ENCODE measurements at regions not wholly inside any gene's neighbourhood (a gene's known extent, or its start where the extent isn't known, plus 50 kb on each side); places are given as distances from the start of the nearest gene placed in this dataset.

DNA sequence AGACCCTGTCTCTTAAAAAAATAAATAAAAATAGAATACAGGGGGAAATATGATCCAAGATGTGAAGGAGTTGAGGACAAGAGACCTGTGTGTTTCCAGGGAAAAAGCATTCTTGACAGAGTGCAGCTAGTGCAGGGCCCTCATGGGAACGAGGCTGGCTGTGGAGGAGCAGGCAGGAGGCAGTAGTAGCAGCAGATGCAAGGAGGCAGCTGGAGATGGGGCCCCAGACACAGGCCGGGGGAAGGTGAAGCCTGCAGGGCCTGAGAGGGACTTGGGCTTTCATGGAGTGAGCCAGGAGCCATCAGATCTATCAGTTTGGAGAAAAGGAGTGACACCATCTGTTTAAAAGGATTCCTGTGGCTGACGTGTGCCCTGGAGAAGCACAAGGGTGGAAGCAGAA, 71.4 kb upstream of the ZNF438 start:
- H3K27ac ChIP-seq (ENCODE audit: low read depth, low read length), result no peak overlapping the region
- H3K9me3 Mint-ChIP-seq, result peaks cover 0 to 3% (median 0%) of the 10 kb centered on the region in 8 donors
- POLR2A ChIA-PET (ENCODE audit: partially characterized antibody), result no interaction called here
- H3K27me3 Mint-ChIP-seq, result no peaks in the 10 kb centered on the region
- no peak overlapping the region for H3K4me3 Mint-ChIP-seq
- intact Hi-C loops (cut with micrococcal nuclease), result no loop called here
- no peak for DNase-seq
- H3K4me1 Mint-ChIP-seq, result peaks cover 6 to 20% (median 16%) of the 10 kb centered on the region in 4 donors
- no peaks in the 10 kb centered on the region for H3K27me3 ChIP-seq (ENCODE audit: insufficient read depth, low read length)
- peaks cover 10% of the 10 kb centered on the region for H3K4me1 ChIP-seq (ENCODE audit: insufficient read depth, low read length)
- CTCF ChIA-PET (ENCODE audit: partially characterized antibody), result no interaction called here
- no peak overlapping the region for H3K4me3 ChIP-seq (ENCODE audit: low read length in 2 of 2)
- no peaks in the 10 kb centered on the region for H3K9me3 ChIP-seq (ENCODE audit: control insufficient read depth in 1 of 2, low read length in 2 of 2)
- H3K36me3 Mint-ChIP-seq, result no peaks in the 10 kb centered on the region
- H3K27ac Mint-ChIP-seq, result peak overlapping the region in 1 of 7 donors; percentile 30
- H3K36me3 ChIP-seq (ENCODE audit: insufficient read depth, low read length), result no peaks in the 10 kb centered on the region

DNA sequence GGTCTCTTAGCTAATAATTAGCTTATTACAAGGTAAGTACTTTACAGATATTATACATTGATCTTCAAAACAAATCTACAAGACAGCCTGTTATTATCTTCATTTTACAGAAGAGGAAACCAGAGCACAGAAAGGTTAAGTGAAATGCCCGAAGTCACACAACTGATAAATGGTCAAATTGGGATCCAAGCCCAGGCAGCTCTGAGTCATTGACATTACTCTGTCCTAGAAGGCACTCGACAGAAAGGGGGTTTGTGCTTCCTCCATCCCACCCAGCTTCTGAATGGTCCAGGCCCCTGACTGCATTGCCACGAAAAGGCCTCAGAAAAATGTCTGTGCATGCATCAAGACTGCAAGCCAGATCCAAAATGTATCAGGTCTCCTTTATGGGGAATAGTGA, 81.3 kb upstream of the ZNF438 start:
- intact Hi-C loops (cut with micrococcal nuclease), result no loop called here
- H3K4me3 Mint-ChIP-seq, result no peak overlapping the region
- peaks cover 0 to 1% of the 10 kb centered on the region in 2 donors for H3K27me3 Mint-ChIP-seq
- ChIA-PET POLR2A (ENCODE audit: partially characterized antibody) (no interaction called here), CTCF (ENCODE audit: partially characterized antibody) (interaction anchor here (1.0 kb wide), 1 partner anchor 29 kb away, joined by 3 read pairs; no protein-coding TSS in a partner anchor)
- Histone ChIP-seq H3K4me1 (ENCODE audit: insufficient read depth, low read length) (no peaks in the 10 kb centered on the region), H3K27ac (ENCODE audit: low read depth, low read length) (no peak overlapping the region), H3K9me3 (ENCODE audit: control insufficient read depth in 1 of 2, low read length in 2 of 2) (no peaks in the 10 kb centered on the region), H3K36me3 (ENCODE audit: insufficient read depth, low read length) (no peaks in the 10 kb centered on the region), H3K27me3 (ENCODE audit: insufficient read depth, low read length) (no peaks in the 10 kb centered on the region), H3K4me3 (ENCODE audit: low read length in 2 of 2) (no peak overlapping the region)
- H3K27ac Mint-ChIP-seq, result no peak overlapping the region
- no peak for DNase-seq
- H3K4me1 Mint-ChIP-seq, result no peaks in the 10 kb centered on the region
- no peaks in the 10 kb centered on the region for H3K36me3 Mint-ChIP-seq
- peaks cover 0 to 9% (median 5%) of the 10 kb centered on the region in 8 donors for H3K9me3 Mint-ChIP-seq

DNA sequence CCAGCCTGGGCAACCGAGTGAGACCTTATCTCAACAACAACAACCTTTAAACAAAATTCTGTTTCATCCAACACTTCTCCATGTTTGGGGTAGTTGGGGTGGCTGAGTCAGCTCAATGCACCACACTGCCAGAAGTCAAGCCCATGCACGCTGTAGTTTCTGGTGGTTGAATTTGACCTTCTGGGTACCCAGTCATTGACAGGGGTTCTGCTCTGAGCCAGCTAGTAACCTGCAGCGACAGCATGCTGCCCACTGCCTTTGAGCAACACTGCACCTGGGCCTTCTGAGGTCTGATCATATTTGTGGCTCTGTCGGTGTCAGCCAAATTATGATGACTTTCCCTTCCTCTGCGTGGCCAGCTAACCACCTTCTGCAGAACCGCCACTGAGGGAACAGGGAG, 84.6 kb upstream of the ZNF438 start:
- Histone ChIP-seq H3K9me3 (ENCODE audit: control insufficient read depth in 1 of 2, low read length in 2 of 2) (no peaks in the 10 kb centered on the region), H3K27me3 (ENCODE audit: insufficient read depth, low read length) (no peaks in the 10 kb centered on the region), H3K27ac (ENCODE audit: low read depth, low read length) (no peak overlapping the region), H3K36me3 (ENCODE audit: insufficient read depth, low read length) (no peaks in the 10 kb centered on the region), H3K4me3 (ENCODE audit: low read length in 2 of 2) (no peak overlapping the region), H3K4me1 (ENCODE audit: insufficient read depth, low read length) (no peaks in the 10 kb centered on the region)
- CTCF ChIA-PET (ENCODE audit: partially characterized antibody), result no interaction called here
- H3K27me3 Mint-ChIP-seq, result peaks cover 0 to 3% of the 10 kb centered on the region in 2 donors
- intact Hi-C loops (cut with micrococcal nuclease), result no loop called here
- H3K27ac Mint-ChIP-seq, result no peak overlapping the region
- peaks cover 0 to 6% (median 3%) of the 10 kb centered on the region in 8 donors for H3K9me3 Mint-ChIP-seq
- no peak overlapping the region for H3K4me3 Mint-ChIP-seq
- POLR2A ChIA-PET (ENCODE audit: partially characterized antibody), result no interaction called here
- no peaks in the 10 kb centered on the region for H3K36me3 Mint-ChIP-seq
- DNase-seq, result no peak
- no peaks in the 10 kb centered on the region for H3K4me1 Mint-ChIP-seq

DNA sequence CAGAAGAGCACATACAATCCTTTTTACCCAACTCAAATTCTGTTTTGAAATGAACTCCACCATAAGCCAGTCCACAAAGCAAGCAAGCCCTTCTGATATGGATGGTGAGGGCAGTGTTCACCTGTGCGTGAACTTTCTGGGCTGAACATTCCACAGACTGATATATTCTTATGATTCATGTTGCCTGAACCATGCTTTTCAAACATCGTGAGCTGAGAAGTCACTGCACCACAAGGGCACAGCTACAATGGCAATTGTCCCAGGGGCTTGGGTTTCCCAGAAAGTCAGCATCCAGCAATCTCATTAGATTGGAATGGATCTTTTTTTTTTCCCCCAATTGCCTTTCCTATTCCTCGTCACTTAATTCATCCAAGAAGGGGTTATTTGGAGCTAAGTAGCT, 86.9 kb upstream of the ZNF438 start:
- POLR2A ChIA-PET (ENCODE audit: partially characterized antibody), result no interaction called here
- Histone ChIP-seq H3K36me3 (ENCODE audit: insufficient read depth, low read length) (no peaks in the 10 kb centered on the region), H3K27ac (ENCODE audit: low read depth, low read length) (no peak overlapping the region), H3K4me1 (ENCODE audit: insufficient read depth, low read length) (no peaks in the 10 kb centered on the region), H3K9me3 (ENCODE audit: control insufficient read depth in 1 of 2, low read length in 2 of 2) (no peaks in the 10 kb centered on the region), H3K27me3 (ENCODE audit: insufficient read depth, low read length) (no peaks in the 10 kb centered on the region), H3K4me3 (ENCODE audit: low read length in 2 of 2) (no peak overlapping the region)
- H3K4me1 Mint-ChIP-seq, result no peaks in the 10 kb centered on the region
- H3K27me3 Mint-ChIP-seq, result peaks cover 0 to 1% of the 10 kb centered on the region in 2 donors
- no peak overlapping the region for H3K27ac Mint-ChIP-seq
- no peak for DNase-seq
- H3K36me3 Mint-ChIP-seq, result no peaks in the 10 kb centered on the region
- intact Hi-C loops (cut with micrococcal nuclease), result no loop called here
- CTCF ChIA-PET (ENCODE audit: partially characterized antibody), result no interaction called here
- peaks cover 0 to 6% (median 0%) of the 10 kb centered on the region in 8 donors for H3K9me3 Mint-ChIP-seq
- no peak overlapping the region for H3K4me3 Mint-ChIP-seq

DNA sequence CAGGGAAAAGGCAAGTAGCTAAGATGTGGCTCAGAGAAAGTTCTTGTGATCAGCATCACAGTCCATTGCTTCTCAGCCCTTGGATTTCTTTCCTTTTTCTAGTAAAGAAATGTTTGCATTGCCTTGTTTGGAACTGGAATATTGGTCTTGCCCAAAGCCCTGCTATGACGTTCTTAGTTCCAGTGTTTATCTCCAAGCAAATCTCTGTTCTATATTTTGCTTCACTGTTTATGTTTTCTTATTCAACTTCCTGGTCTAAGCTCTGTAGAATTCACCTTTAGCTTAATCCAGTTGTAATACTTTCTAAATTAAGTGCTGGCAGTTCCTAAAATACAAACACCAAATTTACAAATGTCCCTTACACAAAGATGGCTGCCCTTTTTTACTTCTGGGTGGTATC, 88.7 kb upstream of the ZNF438 start:
- DNase-seq, result no peak
- Histone ChIP-seq H3K4me1 (ENCODE audit: insufficient read depth, low read length) (no peaks in the 10 kb centered on the region), H3K4me3 (ENCODE audit: low read length in 2 of 2) (no peak overlapping the region), H3K27me3 (ENCODE audit: insufficient read depth, low read length) (no peaks in the 10 kb centered on the region), H3K36me3 (ENCODE audit: insufficient read depth, low read length) (no peaks in the 10 kb centered on the region), H3K9me3 (ENCODE audit: control insufficient read depth in 1 of 2, low read length in 2 of 2) (no peaks in the 10 kb centered on the region), H3K27ac (ENCODE audit: low read depth, low read length) (no peak overlapping the region)
- Mint-ChIP-seq H3K4me1 (peaks cover 0 to 1% (median 0%) of the 10 kb centered on the region in 4 donors), H3K36me3 (no peaks in the 10 kb centered on the region), H3K27ac (no peak overlapping the region), H3K9me3 (no peaks in the 10 kb centered on the region), H3K4me3 (no peak overlapping the region), H3K27me3 (peaks cover 0 to 3% of the 10 kb centered on the region in 2 donors)
- POLR2A ChIA-PET (ENCODE audit: partially characterized antibody), result interaction anchor here (0.6 kb wide), 1 partner anchor 13 kb away, joined by 3 read pairs; no protein-coding TSS in a partner anchor
- intact Hi-C loops (cut with micrococcal nuclease), result no loop called here
- CTCF ChIA-PET (ENCODE audit: partially characterized antibody), result interaction anchor here (1.0 kb wide), 1 partner anchor 11 kb away, joined by 4 read pairs; no protein-coding TSS in a partner anchor

DNA sequence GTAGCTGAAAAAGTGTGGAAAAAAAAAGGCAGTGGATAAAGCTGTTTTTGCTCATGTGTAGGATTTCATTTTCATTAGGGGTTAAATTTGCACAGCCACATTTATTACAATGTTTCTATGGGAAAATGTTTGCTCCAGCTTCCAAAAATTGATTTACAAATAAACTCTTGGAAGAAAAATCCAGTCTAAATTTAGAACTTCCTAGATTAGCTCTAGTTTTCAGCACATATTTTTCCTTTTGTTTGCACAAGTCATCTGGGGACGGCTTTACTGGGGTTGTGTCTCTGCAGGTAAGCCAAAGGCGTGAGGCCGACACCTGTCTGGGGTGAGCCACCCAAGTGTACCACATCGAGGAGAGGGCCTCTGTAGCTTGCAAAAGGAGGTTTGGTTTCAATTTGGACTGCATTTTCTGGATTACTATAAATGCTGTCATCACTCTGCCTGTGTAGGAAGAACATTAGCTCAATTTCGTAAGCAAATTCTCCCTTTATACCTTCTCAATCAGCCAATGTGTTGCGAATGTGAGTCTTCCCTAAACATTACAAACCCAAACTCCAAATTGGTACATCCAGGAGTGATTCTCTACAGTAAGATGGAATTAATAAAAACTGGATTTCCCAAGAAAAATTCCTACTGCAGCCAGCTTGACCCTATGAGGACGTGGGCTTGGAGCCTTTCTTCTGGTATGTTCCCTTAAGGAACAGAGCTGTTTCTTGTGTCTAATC, 89.5 kb upstream of the ZNF438 start:
- no peaks in the 10 kb centered on the region for H3K36me3 Mint-ChIP-seq
- DNase-seq, result no peak
- peaks cover 0 to 1% (median 0%) of the 10 kb centered on the region in 4 donors for H3K4me1 Mint-ChIP-seq
- no peaks in the 10 kb centered on the region for H3K9me3 Mint-ChIP-seq
- ChIA-PET CTCF (ENCODE audit: partially characterized antibody) (interaction anchor here (0.6 to 1.0 kb wide), 2 partner anchors 10 to 262 kb away, joined by 3 to 4 read pairs; no protein-coding TSS in a partner anchor), POLR2A (ENCODE audit: partially characterized antibody) (no interaction called here)
- no peak overlapping the region for H3K4me3 Mint-ChIP-seq
- Histone ChIP-seq H3K27me3 (ENCODE audit: insufficient read depth, low read length) (no peaks in the 10 kb centered on the region), H3K4me1 (ENCODE audit: insufficient read depth, low read length) (no peaks in the 10 kb centered on the region), H3K27ac (ENCODE audit: low read depth, low read length) (no peak overlapping the region), H3K36me3 (ENCODE audit: insufficient read depth, low read length) (no peaks in the 10 kb centered on the region), H3K4me3 (ENCODE audit: low read length in 2 of 2) (no peak overlapping the region), H3K9me3 (ENCODE audit: control insufficient read depth in 1 of 2, low read length in 2 of 2) (no peaks in the 10 kb centered on the region)
- H3K27me3 Mint-ChIP-seq, result peaks cover 0 to 3% of the 10 kb centered on the region in 2 donors
- no peak overlapping the region for H3K27ac Mint-ChIP-seq
- intact Hi-C loops (cut with micrococcal nuclease), result no loop called here

DNA sequence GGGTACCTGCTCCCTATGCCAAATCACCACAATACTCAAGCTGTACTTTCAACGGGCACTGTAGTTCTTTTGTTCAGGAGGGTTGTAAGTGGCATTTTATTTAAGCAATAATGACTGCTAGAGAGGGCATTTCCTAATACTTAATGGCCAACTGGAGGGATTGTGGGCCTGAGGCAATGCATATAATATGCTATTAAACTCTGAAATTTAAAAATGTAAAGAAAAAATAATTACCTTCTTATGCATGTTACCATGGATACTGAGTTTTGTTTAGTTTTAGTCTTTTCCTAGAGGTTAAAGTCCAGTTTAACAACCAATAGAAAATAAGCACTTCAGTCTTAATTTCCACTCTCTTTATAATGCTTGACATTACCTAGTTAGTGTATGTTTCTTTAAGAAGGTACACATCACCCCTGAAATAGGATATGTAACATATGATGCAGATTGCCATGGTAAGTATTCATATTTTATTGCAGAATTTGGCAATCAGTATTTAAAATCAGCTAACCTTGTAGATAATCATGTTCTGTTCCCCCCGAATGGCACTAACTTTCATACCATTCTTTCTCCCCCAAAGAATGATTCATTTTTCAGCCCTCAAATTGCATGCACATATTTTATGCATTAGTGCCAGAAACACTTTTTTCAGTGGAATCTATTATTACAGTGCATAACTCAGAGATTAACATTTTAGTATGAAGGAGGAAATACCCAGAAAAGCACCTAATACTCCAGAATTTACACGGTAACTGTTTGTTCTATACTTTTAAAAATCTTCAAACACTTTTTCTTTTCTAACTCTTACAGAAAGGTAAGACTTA, 90.3 kb upstream of the ZNF438 start:
- peaks cover 0 to 1% (median 0%) of the 10 kb centered on the region in 4 donors for H3K4me1 Mint-ChIP-seq
- H3K27ac ChIP-seq (ENCODE audit: low read depth, low read length), result no peak overlapping the region
- no peak overlapping the region for H3K27ac Mint-ChIP-seq
- no peak overlapping the region for H3K4me3 ChIP-seq (ENCODE audit: low read length in 2 of 2)
- no peaks in the 10 kb centered on the region for H3K27me3 ChIP-seq (ENCODE audit: insufficient read depth, low read length)
- H3K27me3 Mint-ChIP-seq, result peaks cover 0 to 3% of the 10 kb centered on the region in 2 donors
- no peaks in the 10 kb centered on the region for H3K9me3 Mint-ChIP-seq
- no peak for DNase-seq
- H3K9me3 ChIP-seq (ENCODE audit: control insufficient read depth in 1 of 2, low read length in 2 of 2), result no peaks in the 10 kb centered on the region
- no peak overlapping the region for H3K4me3 Mint-ChIP-seq
- H3K4me1 ChIP-seq (ENCODE audit: insufficient read depth, low read length), result no peaks in the 10 kb centered on the region
- ChIA-PET CTCF (ENCODE audit: partially characterized antibody) (interaction anchor here (1.0 kb wide), 1 partner anchor 9 kb away, joined by 4 read pairs; no protein-coding TSS in a partner anchor), POLR2A (ENCODE audit: partially characterized antibody) (no interaction called here)
- intact Hi-C loops (cut with micrococcal nuclease), result no loop called here
- H3K36me3 Mint-ChIP-seq, result no peaks in the 10 kb centered on the region
- no peaks in the 10 kb centered on the region for H3K36me3 ChIP-seq (ENCODE audit: insufficient read depth, low read length)
